GM18858 (cell line): ENCODE measurements at regions not wholly inside any gene's neighbourhood (a gene's known extent, or its start where the extent isn't known, plus 50 kb on each side); places are given as distances from the start of the nearest gene placed in this dataset.
"Not testable (repeated sequence)": the region's sequence is repeated elsewhere in the genome, so short reads cannot be mapped to it uniquely, and the experiment has no call there.

ENCODE experiments used
- ATAC-seq: cut with Tn5 transposase; IDR thresholded peaks from one replicate; pipeline ENCODE4 v1.9.1; 2021; ENCODE audit not compliant: unreplicated experiment

- no peak for ATAC-seq
Observed at GRCh38 chrX:74251006-74251930, 52.7 kb upstream of the ZCCHC13 start.

- no peak for ATAC-seq
Observed at GRCh38 chrX:74250574-74250973, 53.4 kb upstream of the ZCCHC13 start.

DNA sequence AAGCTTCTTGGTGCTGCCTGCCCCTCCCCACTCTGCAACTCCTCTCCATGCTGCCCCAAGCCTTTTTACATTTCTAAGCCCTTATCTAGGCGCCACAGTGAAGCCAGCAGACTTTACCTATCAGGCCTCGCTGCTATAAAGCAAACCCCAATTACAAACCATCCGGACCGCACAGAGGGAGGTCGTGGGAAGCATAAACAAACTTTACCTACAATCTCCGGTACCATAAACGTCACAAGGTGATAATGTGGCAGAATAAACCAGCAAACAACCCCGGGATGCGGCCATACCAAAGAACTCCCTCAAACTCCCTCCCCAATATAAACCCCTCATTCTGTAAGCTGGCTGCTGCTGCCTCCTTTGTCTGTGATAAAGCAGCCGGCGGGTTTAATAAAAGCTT, 54.0 kb upstream of the ZCCHC13 start:
- ATAC-seq = no peak

DNA sequence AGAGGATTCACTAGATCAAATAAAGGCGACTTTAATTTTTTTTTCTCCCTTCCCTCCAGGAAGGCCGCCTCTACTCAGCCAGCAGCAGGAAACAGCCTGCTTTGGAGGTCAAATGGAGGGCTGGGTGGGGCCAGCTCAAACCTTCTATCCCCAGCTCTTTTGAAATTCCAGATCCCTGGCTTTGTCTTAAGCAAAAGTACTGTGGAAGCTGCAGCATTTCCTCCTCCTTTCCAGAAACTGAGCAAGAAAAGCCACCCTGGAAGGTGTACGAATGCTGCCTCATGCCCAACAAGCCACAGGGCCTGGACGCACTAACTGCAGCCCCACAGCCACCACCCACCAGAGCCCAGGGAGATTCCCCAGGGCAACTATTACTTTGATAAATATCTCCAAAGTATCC, 55.1 kb upstream of the ZCCHC13 start:
- ATAC-seq = no peak

DNA sequence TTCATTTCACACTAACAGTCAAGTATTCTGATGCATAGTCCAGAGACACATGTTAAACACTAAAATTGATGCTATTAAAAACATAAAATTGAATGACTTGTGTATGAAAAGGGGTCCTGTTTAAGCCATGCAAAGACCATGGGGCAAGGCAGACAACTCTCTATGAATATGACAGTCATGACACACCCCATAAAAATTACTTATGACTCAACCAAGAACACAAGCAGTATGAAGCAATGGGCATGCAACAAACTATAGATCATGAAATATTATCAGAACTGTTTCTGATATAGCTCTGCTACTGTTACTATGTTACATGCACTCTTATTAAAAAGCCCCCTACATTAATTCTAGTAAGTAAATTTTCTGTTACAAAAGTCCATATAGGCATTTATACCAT, 57.5 kb upstream of the ZCCHC13 start:
- no peak for ATAC-seq

GRCh38 chrX:74242484-74243138, 61.4 kb upstream of the ZCCHC13 start:
- no peak for ATAC-seq

DNA sequence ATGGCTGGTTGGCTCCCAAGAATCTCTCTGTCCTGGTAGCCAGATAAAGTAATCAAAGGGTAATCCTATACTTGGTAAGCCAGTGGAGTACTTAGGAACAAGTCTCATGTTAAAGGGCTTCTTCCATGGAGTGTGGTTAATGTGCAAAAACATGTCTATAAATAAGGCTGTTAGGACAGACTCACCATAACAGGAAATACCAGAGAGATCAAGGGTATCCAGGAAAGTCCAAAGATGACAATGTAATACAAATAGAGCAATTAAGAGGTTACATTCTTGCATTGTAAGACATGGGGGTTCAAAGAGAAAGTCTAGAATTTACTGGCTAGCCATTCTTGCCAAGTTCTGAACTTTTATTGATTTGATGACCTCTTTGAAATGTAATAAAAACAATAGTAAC, 61.9 kb upstream of the ZCCHC13 start:
- ATAC-seq = no peak

GRCh38 chrX:74238771-74239170, 65.2 kb upstream of the ZCCHC13 start:
- no peak for ATAC-seq

DNA sequence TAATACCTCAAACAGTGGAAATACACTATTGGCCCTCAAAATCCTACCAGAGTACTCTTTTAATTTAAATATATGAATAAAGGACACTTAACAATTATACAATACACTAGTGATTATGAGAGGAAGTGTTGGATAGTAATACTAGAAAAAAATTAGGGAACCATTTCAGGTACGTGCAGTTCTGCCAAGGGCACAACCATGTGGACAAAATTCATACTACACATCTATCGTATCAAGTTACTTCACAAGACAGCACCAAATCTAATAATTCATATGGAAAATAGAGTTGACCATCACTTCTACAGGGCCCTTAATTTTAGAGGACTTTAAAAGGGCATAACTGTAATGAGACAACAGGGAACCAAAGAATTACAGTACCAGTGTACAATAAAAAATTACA, 69.2 kb upstream of the ZCCHC13 start:
- ATAC-seq = no peak

DNA sequence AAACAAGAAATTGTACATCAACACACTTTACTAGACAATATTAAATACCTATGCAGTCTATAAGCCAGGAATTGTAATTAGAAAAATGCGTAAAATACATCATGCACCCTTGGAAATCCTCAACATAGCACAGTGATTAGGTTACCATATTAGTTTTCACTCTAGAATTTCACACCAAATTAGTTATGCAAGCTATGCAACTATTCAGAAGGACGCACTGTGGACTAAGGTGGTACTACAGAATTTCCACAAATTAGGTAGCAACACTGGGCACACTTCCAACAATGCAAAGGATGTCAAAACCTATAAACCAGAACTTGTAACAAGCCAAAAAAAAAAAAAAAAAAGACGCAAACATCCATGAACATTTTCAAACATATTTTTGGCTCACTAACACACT, 71.1 kb upstream of the ZCCHC13 start:
- ATAC-seq = no peak

GRCh38 chrX:74231625-74232024, 72.4 kb upstream of the ZCCHC13 start:
- ATAC-seq = no peak

- no peak for ATAC-seq
Observed at GRCh38 chrX:74230094-74230493, 73.9 kb upstream of the ZCCHC13 start.

DNA sequence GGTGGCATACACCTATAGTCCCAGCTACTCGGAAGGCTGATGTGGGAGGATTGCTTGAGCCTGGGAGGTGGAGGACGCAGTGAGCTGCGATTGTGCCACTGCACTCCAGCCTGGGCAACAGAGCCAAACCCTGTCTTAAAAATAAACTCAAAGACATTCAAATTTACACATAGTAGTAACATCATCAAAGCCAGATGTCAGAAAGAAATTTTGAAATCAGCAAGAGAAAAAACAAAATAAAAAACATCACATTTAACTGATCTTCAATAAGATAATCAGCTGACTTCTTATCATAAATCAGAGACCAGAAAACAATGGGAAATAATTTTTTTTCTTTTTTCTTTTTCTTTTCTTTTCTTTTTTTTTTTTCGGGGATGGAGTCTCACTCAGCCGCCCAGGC, 78.9 kb upstream of the ZCCHC13 start:
- ATAC-seq = no peak

DNA sequence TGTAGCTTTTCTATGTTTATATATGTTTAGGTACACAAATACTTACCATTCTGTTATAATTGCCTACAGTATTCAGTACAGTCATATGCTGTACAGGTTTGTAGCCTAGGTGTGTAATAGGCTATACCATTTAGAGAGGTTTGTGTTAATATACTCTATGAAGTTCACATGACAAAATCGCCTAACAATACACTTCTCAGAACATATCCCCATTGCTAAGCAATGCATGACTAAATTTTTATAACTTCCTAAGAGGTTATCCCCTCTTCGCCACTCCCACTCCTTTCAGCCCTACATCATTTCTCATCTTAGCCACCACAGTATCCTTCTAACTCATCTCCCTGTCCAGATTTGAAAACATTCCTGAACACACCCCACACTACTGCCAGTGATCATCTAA, 83.7 kb upstream of the ZCCHC13 start:
- no peak for ATAC-seq

DNA sequence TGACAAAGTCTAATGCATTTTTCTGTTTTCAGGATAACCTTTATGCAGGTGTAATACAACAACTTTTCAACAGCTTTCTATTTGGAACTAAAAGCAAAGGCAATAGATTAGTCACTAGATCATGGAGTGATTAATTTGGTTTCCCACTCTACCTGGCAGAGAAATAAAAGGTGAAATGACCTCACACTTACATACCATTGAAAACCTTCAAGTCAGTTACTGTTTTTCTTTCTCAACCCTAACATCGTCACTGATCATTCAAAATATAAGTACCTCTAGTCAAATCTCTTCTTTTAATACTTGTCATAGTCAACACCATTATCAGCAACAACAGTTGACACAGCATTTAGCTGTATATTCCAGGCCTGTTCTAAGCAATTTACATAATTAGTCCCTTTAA, 85.1 kb upstream of the ZCCHC13 start:
- no peak for ATAC-seq

DNA sequence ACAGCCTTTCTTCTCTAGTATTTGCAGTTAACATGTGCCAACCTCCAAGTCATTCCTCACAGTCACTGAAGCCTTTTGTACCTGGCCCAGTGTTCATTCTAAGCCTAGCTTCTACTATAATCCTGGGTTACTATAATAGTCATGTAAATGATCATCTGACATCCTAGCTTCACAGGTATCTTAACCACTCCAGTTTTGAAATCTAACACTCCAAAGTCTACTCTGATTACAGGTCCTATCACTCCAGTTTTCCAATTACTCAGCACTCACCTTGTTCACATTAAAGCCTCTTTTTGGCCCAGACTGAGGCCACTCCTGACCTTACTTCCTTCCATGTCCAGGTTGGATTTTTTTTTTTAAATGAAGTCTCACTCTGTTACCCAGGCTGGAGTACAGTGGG, 87.6 kb upstream of the ZCCHC13 start:
- no peak for ATAC-seq

DNA sequence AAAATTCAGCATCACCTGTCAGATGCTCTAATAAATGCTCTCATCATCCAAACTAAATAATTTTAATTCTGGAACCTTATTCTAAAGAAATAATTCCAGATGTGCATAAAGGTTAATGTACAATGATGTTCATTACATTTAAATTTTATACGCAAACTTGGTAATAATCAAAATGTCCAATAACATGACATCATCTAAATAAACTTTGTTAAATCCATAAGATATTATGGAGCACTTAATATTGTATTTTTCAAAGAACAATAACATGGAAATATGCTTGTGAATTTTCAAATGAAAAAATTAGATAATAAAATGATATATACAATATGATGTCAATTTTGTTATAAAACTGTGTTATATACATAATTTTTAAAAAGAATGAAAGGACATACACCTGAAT, 92.1 kb upstream of the ZCCHC13 start:
- no peak for ATAC-seq

DNA sequence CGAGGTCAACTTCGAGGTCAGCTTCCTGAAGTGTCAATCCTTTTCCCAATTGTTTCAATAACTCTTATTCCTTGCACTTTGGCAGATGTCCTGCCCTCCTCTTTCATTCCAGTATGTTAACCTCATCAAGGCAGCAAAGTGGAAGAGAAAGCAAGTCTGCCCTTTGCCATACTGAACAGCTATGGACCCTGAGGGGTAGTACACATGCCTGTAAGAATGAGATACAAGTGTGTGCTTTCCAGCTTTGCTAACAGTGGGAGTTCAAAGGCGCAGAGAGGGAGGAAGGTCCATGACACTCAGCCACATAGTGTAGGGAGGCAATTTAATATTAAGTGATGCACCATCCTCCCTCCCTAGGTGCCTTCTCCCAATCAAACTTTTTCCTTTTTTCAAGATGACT, 96.4 kb upstream of the ZCCHC13 start:
- no peak for ATAC-seq

- ATAC-seq = no peak
Observed at GRCh38 chrX:74195605-74196004, 108.4 kb upstream of the ZCCHC13 start.

DNA sequence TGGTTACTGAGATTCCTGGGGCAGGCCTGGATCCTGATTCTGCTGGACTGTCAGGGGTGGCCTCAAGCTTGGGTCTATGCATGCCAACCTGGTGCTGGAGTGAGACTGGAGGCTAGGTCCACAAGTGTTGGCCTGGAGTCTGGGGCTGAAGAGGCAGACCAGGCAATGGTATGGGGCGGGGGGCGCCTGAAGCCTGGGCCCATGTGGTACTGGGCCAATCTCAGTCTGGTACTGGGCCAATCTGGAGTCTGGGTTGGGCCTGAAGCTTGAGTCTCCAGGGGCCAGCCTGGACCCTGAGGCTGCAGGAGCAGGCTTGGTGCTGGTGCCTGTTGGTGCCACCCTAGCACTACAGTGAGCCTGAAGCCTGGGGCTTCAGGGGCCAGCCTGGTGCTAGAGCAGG, 108.9 kb upstream of the ZCCHC13 start:
- no peak for ATAC-seq

DNA sequence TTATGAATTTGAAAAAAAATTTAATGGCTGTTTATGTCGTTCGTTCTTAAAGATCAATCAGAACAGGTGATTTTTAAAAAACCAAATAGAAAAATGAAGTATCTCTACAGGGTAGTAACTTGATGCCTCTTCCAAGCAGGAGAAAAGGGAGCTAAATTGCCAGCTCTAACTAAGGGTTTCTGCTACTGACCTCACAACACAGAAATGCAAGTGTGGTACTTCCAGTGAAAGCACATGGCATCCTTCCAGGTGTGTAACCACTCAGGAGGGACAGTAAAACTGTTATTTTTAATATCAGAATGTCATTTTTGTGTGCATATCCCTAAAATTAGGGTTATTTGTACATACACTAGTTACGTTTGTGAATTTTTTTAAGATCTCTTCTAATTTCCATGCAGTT, 116.8 kb upstream of the ZCCHC13 start:
- no peak for ATAC-seq

- ATAC-seq = not testable (repeated sequence)
Observed at GRCh38 chrX:74183047-74183446, 120.9 kb upstream of the ZCCHC13 start.

DNA sequence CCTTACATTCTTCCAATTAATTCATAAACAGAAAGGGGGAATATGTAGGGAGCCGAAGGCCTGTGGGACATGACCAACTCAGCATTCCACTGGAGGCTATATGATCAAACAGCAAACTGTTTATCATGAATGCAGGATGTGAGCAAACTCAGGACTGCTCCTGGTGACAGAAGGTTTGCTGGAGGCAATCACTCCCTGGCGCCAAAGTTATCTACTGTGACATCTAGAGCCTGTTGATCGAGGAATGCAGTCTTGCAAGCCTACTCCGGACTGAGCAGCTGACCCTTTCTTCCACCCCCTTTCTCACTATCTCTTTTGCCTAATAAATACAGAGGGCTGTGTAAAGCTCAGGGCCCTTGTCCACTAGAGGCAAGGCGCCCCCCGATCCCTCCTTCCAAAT, 122.0 kb upstream of the ZCCHC13 start:
- not testable (repeated sequence) for ATAC-seq
